Ishikawa (cell line): ENCODE measurements at regions not wholly inside any gene's neighbourhood (a gene's known extent, or its start where the extent isn't known, plus 50 kb on each side); places are given as distances from the start of the nearest gene placed in this dataset.

Source experiments
- CEBPB ChIP-seq: IDR thresholded peaks from 2 replicates; pipeline ENCODE4 v1.6.1; 2012
- CREB1 ChIP-seq: IDR thresholded peaks from 2 replicates; pipeline ENCODE4 v1.6.1; 2012; ENCODE audit warnings: low read depth
- EGR1 ChIP-seq: IDR thresholded peaks from 2 replicates; pipeline ENCODE4 v1.6.1; 2012
- EP300 ChIP-seq: IDR thresholded peaks from 2 replicates; pipeline ENCODE4 v1.6.1; 2012; ENCODE audit warnings: borderline replicate concordance
- FOXM1 ChIP-seq: IDR thresholded peaks from 2 replicates; pipeline ENCODE4 v1.6.1; 2012; ENCODE audit warnings: low read depth, borderline replicate concordance
- NFIC ChIP-seq: IDR thresholded peaks from 2 replicates; pipeline ENCODE4 v1.6.1; 2012
- RAD21 ChIP-seq: IDR thresholded peaks from 2 replicates; pipeline ENCODE4 v1.6.1; 2012; ENCODE audit warnings: low read depth
- TAF1 ChIP-seq: IDR thresholded peaks from 2 replicates; pipeline ENCODE4 v1.6.1; 2012; ENCODE audit warnings: low read depth, mild to moderate bottlenecking
- TCF12 ChIP-seq: IDR thresholded peaks from 2 replicates; pipeline ENCODE4 v1.6.1; 2012; ENCODE audit warnings: low read depth
- TEAD4 ChIP-seq: IDR thresholded peaks from 2 replicates; pipeline ENCODE4 v1.6.1; 2012
- YY1 ChIP-seq: IDR thresholded peaks from 2 replicates; pipeline ENCODE4 v1.6.1; 2012; ENCODE audit warnings: low read depth
- ZBTB7A ChIP-seq: IDR thresholded peaks from 2 replicates; pipeline ENCODE4 v1.6.1; 2012; ENCODE audit warnings: low read depth
- TF ChIP-seq, protein P1 (sequence below): IDR thresholded peaks from 2 replicates; pipeline ENCODE4 v1.6.1; 2012; ENCODE audit warnings: low read depth, mild to moderate bottlenecking
- TF ChIP-seq, protein P2 (sequence below): IDR thresholded peaks from 2 replicates; pipeline ENCODE4 v1.6.1; 2012
- TF ChIP-seq, protein P3 (sequence below): IDR thresholded peaks from 2 replicates; pipeline ENCODE4 v1.6.1; 2012

DNA sequence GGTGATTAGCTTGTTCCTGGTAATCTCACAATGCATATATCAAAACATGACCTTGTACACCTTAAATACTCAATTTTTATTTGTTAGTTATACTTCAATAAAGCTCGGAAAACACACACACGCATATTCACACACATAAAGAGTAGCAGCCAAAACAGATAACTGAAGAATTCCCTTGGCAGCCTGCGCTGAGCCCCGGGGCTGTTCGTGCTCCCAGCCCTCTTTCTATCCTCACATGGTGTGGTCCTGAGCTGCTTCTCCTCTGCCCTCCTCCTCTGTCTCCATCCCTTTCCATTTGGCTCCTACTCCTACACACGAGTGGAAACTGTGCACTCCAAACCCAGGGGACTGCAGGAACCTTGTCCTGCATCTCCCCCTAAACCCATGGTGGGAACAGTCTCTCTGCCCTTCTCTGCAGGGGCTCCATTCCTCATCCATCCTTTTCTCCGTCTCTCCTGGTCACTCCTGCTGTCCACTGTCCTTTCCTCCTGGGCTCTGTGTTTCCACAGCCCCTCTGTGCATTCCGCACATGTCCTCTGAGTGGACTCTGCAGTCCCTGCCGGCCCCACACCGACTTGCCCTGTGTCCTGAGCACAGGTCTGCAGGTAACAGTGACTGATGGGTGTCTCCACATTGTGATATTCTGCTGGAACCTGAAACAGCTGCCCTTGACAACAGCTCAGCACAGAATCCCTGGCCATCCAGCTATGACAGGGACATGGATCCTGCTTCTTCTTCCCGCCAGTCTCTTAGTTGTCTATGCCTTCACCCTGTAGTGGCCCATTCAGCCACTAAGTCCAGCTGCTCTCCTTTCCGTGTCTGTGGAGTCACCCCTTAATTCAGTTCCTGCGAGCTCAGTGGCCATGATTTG, 216.8 kb upstream of the ZNF32 start:
- TF ChIP-seq CEBPB (no peak), TEAD4 (no peak), FOXM1 (no peak), EGR1 (no peak), TCF12 (no peak), RAD21 (no peak), CREB1 (no peak), YY1 (no peak), EP300 (no peak), TAF1 (no peak), NFIC (no peak), ZBTB7A (no peak)
- TF ChIP-seq, protein P1, sequence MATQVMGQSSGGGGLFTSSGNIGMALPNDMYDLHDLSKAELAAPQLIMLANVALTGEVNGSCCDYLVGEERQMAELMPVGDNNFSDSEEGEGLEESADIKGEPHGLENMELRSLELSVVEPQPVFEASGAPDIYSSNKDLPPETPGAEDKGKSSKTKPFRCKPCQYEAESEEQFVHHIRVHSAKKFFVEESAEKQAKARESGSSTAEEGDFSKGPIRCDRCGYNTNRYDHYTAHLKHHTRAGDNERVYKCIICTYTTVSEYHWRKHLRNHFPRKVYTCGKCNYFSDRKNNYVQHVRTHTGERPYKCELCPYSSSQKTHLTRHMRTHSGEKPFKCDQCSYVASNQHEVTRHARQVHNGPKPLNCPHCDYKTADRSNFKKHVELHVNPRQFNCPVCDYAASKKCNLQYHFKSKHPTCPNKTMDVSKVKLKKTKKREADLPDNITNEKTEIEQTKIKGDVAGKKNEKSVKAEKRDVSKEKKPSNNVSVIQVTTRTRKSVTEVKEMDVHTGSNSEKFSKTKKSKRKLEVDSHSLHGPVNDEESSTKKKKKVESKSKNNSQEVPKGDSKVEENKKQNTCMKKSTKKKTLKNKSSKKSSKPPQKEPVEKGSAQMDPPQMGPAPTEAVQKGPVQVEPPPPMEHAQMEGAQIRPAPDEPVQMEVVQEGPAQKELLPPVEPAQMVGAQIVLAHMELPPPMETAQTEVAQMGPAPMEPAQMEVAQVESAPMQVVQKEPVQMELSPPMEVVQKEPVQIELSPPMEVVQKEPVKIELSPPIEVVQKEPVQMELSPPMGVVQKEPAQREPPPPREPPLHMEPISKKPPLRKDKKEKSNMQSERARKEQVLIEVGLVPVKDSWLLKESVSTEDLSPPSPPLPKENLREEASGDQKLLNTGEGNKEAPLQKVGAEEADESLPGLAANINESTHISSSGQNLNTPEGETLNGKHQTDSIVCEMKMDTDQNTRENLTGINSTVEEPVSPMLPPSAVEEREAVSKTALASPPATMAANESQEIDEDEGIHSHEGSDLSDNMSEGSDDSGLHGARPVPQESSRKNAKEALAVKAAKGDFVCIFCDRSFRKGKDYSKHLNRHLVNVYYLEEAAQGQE: no peak
- TF ChIP-seq, protein P2, sequence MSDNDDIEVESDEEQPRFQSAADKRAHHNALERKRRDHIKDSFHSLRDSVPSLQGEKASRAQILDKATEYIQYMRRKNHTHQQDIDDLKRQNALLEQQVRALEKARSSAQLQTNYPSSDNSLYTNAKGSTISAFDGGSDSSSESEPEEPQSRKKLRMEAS: no peak
- TF ChIP-seq, protein P3, sequence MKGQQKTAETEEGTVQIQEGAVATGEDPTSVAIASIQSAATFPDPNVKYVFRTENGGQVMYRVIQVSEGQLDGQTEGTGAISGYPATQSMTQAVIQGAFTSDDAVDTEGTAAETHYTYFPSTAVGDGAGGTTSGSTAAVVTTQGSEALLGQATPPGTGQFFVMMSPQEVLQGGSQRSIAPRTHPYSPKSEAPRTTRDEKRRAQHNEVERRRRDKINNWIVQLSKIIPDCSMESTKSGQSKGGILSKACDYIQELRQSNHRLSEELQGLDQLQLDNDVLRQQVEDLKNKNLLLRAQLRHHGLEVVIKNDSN: no peak

DNA sequence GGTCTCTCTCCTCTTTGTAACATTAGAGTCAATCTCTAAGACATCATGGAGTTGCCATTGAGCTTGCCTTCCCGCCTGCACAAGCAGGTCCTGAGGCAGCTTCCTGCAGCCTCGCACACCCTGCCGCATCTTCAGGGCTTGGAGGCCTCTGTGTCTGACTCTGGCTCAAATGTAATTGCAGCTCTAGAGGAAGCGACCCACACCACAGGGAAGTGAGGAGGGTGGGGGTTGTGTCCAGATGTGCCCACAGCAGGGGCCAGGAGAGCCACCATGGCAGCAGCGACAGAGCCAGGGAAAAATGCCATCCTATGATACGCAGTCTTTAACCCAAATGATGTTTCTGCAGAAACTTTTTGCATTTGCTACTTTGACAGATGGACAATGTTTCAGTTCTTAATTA, 216.0 kb upstream of the ZNF32 start:
- no peak for TF ChIP-seq TAF1
- no peak for TF ChIP-seq TCF12
- TF ChIP-seq, protein P2: no peak
- TF ChIP-seq CREB1: no peak
- TF ChIP-seq, protein P1: no peak
- TF ChIP-seq CEBPB: no peak
- no peak for TF ChIP-seq NFIC
- no peak for TF ChIP-seq TEAD4
- TF ChIP-seq RAD21: no peak
- no peak for TF ChIP-seq ZBTB7A
- no peak for TF ChIP-seq YY1
- TF ChIP-seq EGR1: no peak

DNA sequence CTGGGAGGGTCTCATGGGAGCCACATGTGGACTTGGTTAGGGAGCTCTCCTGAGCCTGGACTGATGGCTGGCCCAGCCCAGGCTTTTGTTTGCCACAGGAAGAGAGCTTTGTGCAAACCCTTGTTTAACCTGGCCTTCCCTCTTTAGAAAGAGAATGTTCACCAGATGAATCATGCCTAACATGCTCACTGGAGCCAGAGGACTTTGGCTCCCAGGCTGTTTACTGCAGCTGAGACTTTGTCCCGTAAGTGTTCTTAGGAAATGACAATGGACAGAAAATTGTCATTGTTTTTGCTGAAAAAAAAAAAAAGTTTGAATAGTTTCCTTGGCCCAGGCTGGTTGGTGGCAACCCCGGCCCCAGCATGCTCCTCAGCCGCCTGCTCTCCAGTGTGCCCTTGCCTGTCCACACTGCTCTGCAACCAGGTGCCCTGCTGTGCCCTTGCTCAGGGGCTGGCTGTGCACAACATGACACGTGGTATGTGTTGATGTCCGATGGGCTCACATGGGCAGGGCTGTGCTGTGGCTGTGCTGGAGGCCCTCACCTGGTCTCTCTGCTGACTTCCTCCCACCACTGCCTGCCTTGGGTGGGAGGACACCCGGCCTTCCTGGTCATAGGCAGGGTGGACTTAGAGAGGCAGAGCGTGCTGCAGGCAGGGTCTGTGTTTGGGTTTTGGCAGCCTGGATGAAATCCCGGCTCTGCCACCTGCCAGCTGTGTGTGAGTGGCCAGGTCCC, 215.3 kb upstream of the ZNF32 start:
- TF ChIP-seq FOXM1 (no peak), YY1 (no peak), EGR1 (no peak), TCF12 (no peak), EP300 (no peak), CEBPB (no peak), CREB1 (no peak), TEAD4 (no peak), RAD21 (no peak), ZBTB7A (no peak), NFIC (no peak), TAF1 (no peak)
- TF ChIP-seq, protein P3: no peak
- TF ChIP-seq, protein P1: no peak
- TF ChIP-seq, protein P2: no peak
